GM23248 (cell line): ENCODE measurements at regions not wholly inside any gene's neighbourhood (a gene's known extent, or its start where the extent isn't known, plus 50 kb on each side); places are given as distances from the start of the nearest gene placed in this dataset.

Experiments used
- DNase-seq: peaks from one replicate; pipeline ENCODE4 v3.0.0-alpha.2; 2015
- H2AFZ ChIP-seq: fragments of 200-600 bp; sonication (generic); 2 replicates; pipeline ENCODE4 v1.6.1; 2016; ENCODE audit warnings: antibody characterized with exemption
- H3F3A ChIP-seq: fragments of 200-600 bp; sonication (generic); 2 replicates; pipeline ENCODE4 v1.6.1; 2016; ENCODE audit warnings: mild to moderate bottlenecking, antibody characterized with exemption, mixed run types; ENCODE audit not compliant: insufficient read depth
- H3K27ac ChIP-seq: fragments of 200-600 bp; sonication (generic); 2 replicates; pipeline ENCODE4 v1.5.1; 2016; ENCODE audit warnings: mild to moderate bottlenecking
- H3K27me3 ChIP-seq: fragments of 200-600 bp; sonication (generic); replicated peaks from 2 replicates; pipeline ENCODE4 v1.6.1; 2016; ENCODE audit warnings: mild to moderate bottlenecking; ENCODE audit not compliant: insufficient read depth
- H3K36me3 ChIP-seq: fragments of 200-600 bp; sonication (generic); 2 replicates; pipeline ENCODE4 v1.6.1; 2016; ENCODE audit warnings: low read depth, mild to moderate bottlenecking
- H3K4me1 ChIP-seq: fragments of 200-600 bp; sonication (generic); 2 replicates; pipeline ENCODE4 v1.6.1; 2016; ENCODE audit warnings: mild to moderate bottlenecking; ENCODE audit not compliant: insufficient read depth
- H3K4me2 ChIP-seq: fragments of 200-600 bp; sonication (generic); one replicate; pipeline ENCODE4 v1.6.1; 2016; ENCODE audit warnings: mild to moderate bottlenecking; ENCODE audit not compliant: unreplicated experiment
- H3K4me3 ChIP-seq: fragments of 200-600 bp; sonication (generic); 2 replicates; pipeline ENCODE4 v1.5.1; 2016; ENCODE audit warnings: mild to moderate bottlenecking
- H3K79me2 ChIP-seq: fragments of 200-600 bp; sonication (generic); 2 replicates; pipeline ENCODE4 v1.6.1; 2016; ENCODE audit warnings: mild to moderate bottlenecking; ENCODE audit not compliant: insufficient read depth
- H3K9ac ChIP-seq: fragments of 200-600 bp; sonication (generic); 2 replicates; pipeline ENCODE4 v1.6.1; 2016; ENCODE audit warnings: mild to moderate bottlenecking
- H3K9me2 ChIP-seq: fragments of 200-600 bp; sonication (generic); 2 replicates; pipeline ENCODE4 v1.6.1; 2016; ENCODE audit warnings: mixed run types, mild to moderate bottlenecking, moderate library complexity; ENCODE audit not compliant: insufficient read depth
- H3K9me3 ChIP-seq: fragments of 200-600 bp; sonication (generic); one replicate; pipeline ENCODE4 v1.6.1; 2017; ENCODE audit warnings: low read depth
- H4K20me1 ChIP-seq: fragments of 200-600 bp; sonication (generic); 2 replicates; pipeline ENCODE4 v1.6.0; 2016; ENCODE audit not compliant: insufficient read depth
- EZH2 ChIP-seq: fragments of 200-600 bp; sonication (generic); IDR thresholded peaks from 2 replicates; pipeline ENCODE4 v1.6.1; 2018; ENCODE audit warnings: antibody characterized with exemption, mild to moderate bottlenecking; ENCODE audit not compliant: insufficient read depth, poor library complexity, severe bottlenecking
- EZH2phosphoT487 ChIP-seq: fragments of 200-600 bp; sonication (generic); IDR thresholded peaks from 2 replicates; pipeline ENCODE4 v1.6.1; 2018; ENCODE audit warnings: antibody characterized with exemption, moderate library complexity, mild to moderate bottlenecking, low read depth; ENCODE audit not compliant: insufficient read depth
- WGBS, 2 experiments: methylation state at CpG; one replicate each; pipeline ENCODE4 v1.1.6; 2015 to 2017; ENCODE audit warnings: low lambda C conversion rate in 2 of 2, low coverage in 1 of 2; ENCODE audit errors: missing lambda C conversion rate in 2 of 2; 5-methylcytosine and 5-hydroxymethylcytosine counted together
- in situ Hi-C: fragments of 300-500 bp; cut with MboI; formaldehyde crosslinking; loops from 2 replicates; pipeline ENCODE4 v1.15.0; 2020

DNA sequence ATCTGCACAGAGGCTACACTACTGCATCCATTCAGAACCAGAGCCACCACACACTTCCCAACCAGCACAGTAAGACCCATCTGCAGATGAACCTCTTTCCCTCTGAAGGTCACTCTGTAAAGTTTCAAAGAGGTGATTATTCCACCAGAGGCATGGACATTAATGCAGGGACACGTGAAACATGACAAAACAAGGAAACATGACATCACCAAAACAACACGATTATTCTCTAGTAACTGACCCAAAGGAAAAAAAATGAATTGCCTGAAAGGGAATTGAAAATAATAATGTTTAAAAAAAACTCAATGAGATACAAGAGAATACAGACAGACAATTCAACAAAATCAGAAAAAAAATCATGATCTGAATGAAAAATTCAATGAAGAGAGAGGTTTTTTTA lies 139.1 kb downstream of the RERGL start:
- no peak overlapping the region for H3K27ac ChIP-seq
- no peaks in the 10 kb centered on the region for H3K27me3 ChIP-seq
- no peak overlapping the region for H3K4me3 ChIP-seq
- no peaks in the 10 kb centered on the region; the same call in 1 of the 2 replicates for H3K9me2 ChIP-seq
- WGBS, 2 experiments = 8 to 16% methylated on average over 2 of the region's 2 CpGs
- no peak for TF ChIP-seq EZH2phosphoT487
- no peak for TF ChIP-seq EZH2
- H3K9ac ChIP-seq = no peak overlapping the region
- no peaks in the 10 kb centered on the region for H4K20me1 ChIP-seq
- H3K36me3 ChIP-seq = no peaks in the 10 kb centered on the region
- no peaks in the 10 kb centered on the region for H3K79me2 ChIP-seq
- DNase-seq = no peak
- H3K4me2 ChIP-seq = no peak overlapping the region
- H2AFZ ChIP-seq = no peak overlapping the region
- H3K4me1 ChIP-seq = no peaks in the 10 kb centered on the region
- no peaks in the 10 kb centered on the region for H3F3A ChIP-seq
- in situ Hi-C loops = no loop called here
- no peaks in the 10 kb centered on the region for H3K9me3 ChIP-seq

- in situ Hi-C loops = no loop called here
- H3K4me3 ChIP-seq = no peak overlapping the region
Measured at GRCh38 chr12:17949558-17950141, 140.3 kb downstream of the RERGL start.

DNA sequence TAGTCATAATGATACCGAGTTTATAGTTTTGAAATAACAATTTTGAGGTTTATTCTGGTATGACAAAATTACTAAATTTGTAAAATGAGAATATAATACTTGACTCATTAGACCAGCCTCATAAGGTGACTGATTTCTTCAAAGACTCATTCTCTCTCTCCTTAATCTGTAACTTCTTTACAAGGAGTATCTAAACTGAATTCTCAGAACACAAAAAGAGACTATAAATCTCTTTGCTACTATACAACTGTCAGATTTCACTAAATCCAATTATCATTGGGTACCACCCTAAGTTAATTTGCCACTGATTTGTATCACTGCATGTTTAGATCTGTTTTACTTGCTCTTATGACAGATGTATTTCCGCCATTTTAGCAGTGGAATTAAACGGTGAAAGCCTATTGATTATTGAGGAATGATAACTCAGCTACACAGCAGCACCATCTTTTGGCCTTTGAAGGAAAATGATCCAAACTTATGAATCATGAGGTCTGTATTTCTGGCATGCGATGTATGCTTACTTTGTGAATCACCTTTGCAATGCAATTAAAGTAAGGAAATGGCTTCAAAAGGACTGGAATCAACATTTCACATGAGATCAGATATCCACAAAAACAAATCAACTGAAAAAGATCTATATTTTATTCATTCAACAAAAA lies 161.2 kb downstream of the RERGL start:
- Histone ChIP-seq H3K9me2 (no peaks in the 10 kb centered on the region), H3K36me3 (no peaks in the 10 kb centered on the region), H3K4me3 (no peak overlapping the region), H2AFZ (peak overlapping the region; percentile 17; the same call in 1 of the 2 replicates), H4K20me1 (no peaks in the 10 kb centered on the region), H3F3A (no peaks in the 10 kb centered on the region), H3K27me3 (no peaks in the 10 kb centered on the region), H3K79me2 (no peaks in the 10 kb centered on the region), H3K4me2 (peak overlapping the region; percentile 42), H3K9ac (no peak overlapping the region), H3K9me3 (no peaks in the 10 kb centered on the region), H3K27ac (no peak overlapping the region), H3K4me1 (peaks cover 15% of the 10 kb centered on the region)
- DNase-seq = peak; percentile 69
- TF ChIP-seq EZH2phosphoT487 (no peak), EZH2 (no peak)
- in situ Hi-C loops = no loop called here
- 33 to 34% methylated on average over 4 of the region's 4 CpGs for WGBS, 2 experiments

More at GRCh38 chr12:17949558-17950141, 140.3 kb downstream of the RERGL start:
- H3K4me1 ChIP-seq = no peaks in the 10 kb centered on the region
- DNase-seq = no peak
- no peak overlapping the region for H2AFZ ChIP-seq
- H3K9me2 ChIP-seq = no peaks in the 10 kb centered on the region; the same call in 1 of the 2 replicates
- H3K4me2 ChIP-seq = no peak overlapping the region
- H4K20me1 ChIP-seq = no peaks in the 10 kb centered on the region
- TF ChIP-seq EZH2phosphoT487 = no peak
- TF ChIP-seq EZH2 = no peak
- no peak overlapping the region for H3K9ac ChIP-seq
- H3K27ac ChIP-seq = no peak overlapping the region
- H3F3A ChIP-seq = no peaks in the 10 kb centered on the region
- H3K36me3 ChIP-seq = no peaks in the 10 kb centered on the region
- H3K27me3 ChIP-seq = no peaks in the 10 kb centered on the region
- H3K79me2 ChIP-seq = no peaks in the 10 kb centered on the region
- H3K9me3 ChIP-seq = no peaks in the 10 kb centered on the region
- WGBS, 2 experiments = 23 to 38% methylated on average over 2 of the region's 2 CpGs

GRCh38 chr12:17918013-17918412 lies 172.0 kb downstream of the RERGL start:
- Histone ChIP-seq H4K20me1 (no peaks in the 10 kb centered on the region), H3K79me2 (no peaks in the 10 kb centered on the region), H3K9me3 (no peaks in the 10 kb centered on the region), H2AFZ (no peak overlapping the region), H3K27ac (no peak overlapping the region), H3K9me2 (no peaks in the 10 kb centered on the region), H3K27me3 (no peaks in the 10 kb centered on the region), H3F3A (no peaks in the 10 kb centered on the region), H3K4me3 (no peak overlapping the region), H3K4me1 (peaks cover 9% of the 10 kb centered on the region), H3K9ac (no peak overlapping the region), H3K4me2 (no peak overlapping the region), H3K36me3 (no peaks in the 10 kb centered on the region)
- peak; percentile 22 for DNase-seq
- no peak for TF ChIP-seq EZH2phosphoT487
- TF ChIP-seq EZH2 = no peak
- in situ Hi-C loops = no loop called here
- WGBS, 2 experiments = 23 to 38% methylated on average over 1 of the region's 1 CpG
